GM06990 (cell line): ENCODE measurements at regions not wholly inside any gene's neighbourhood (a gene's known extent, or its start where the extent isn't known, plus 50 kb on each side); places are given as distances from the start of the nearest gene placed in this dataset.

Experiments used
- DNase-seq: peaks from one replicate; pipeline ENCODE4 v3.0.0-alpha.2; 2011; ENCODE audit not compliant: insufficient read length; ENCODE audit errors: extremely low read depth
- H3K27me3 ChIP-seq: replicated peaks from 2 replicates; pipeline ENCODE4 v1.6.0; 2011; ENCODE audit warnings: low read length; ENCODE audit not compliant: control insufficient read depth, insufficient read depth
- H3K36me3 ChIP-seq: 2 replicates; pipeline ENCODE4 v1.5.1; 2011; ENCODE audit warnings: low read length; ENCODE audit not compliant: control insufficient read depth, insufficient read depth
- H3K4me3 ChIP-seq: replicated peaks from 2 replicates; pipeline ENCODE4 v1.5.1; 2011; ENCODE audit warnings: low read depth, mild to moderate bottlenecking, control low read depth, low read length
- TF ChIP-seq, protein P1 (sequence below): IDR thresholded peaks from 2 replicates; pipeline ENCODE4 v1.5.1; 2011; ENCODE audit warnings: low read length, control low read depth, mild to moderate bottlenecking, inconsistent platforms; ENCODE audit not compliant: insufficient read depth, poor library complexity, severe bottlenecking

DNA sequence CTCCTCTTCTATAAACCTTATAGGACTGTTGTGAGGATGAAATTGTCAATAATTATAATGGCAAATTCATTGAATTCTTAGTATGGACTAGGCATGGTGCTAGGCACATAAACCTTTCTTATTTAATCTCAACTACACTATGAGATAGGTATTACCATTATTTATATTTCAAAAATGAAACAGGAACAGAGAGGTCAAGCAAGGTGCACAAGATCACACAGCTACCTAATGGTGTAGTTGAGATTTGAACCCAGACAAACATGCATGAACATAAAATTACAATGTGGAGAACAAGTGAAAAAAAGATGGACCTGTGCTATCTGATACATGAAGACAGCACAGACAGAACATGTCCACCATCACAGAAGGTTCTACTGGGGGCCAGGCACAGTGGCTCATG lies 156.7 kb downstream of the AXIN2 start:
- TF ChIP-seq, protein P1, sequence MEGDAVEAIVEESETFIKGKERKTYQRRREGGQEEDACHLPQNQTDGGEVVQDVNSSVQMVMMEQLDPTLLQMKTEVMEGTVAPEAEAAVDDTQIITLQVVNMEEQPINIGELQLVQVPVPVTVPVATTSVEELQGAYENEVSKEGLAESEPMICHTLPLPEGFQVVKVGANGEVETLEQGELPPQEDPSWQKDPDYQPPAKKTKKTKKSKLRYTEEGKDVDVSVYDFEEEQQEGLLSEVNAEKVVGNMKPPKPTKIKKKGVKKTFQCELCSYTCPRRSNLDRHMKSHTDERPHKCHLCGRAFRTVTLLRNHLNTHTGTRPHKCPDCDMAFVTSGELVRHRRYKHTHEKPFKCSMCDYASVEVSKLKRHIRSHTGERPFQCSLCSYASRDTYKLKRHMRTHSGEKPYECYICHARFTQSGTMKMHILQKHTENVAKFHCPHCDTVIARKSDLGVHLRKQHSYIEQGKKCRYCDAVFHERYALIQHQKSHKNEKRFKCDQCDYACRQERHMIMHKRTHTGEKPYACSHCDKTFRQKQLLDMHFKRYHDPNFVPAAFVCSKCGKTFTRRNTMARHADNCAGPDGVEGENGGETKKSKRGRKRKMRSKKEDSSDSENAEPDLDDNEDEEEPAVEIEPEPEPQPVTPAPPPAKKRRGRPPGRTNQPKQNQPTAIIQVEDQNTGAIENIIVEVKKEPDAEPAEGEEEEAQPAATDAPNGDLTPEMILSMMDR, result no peak
- no peaks in the 10 kb centered on the region for H3K36me3 ChIP-seq
- DNase-seq, result no peak
- H3K27me3 ChIP-seq, result no peaks in the 10 kb centered on the region; the same call in 1 of the 2 replicates
- H3K4me3 ChIP-seq, result no peak overlapping the region

DNA sequence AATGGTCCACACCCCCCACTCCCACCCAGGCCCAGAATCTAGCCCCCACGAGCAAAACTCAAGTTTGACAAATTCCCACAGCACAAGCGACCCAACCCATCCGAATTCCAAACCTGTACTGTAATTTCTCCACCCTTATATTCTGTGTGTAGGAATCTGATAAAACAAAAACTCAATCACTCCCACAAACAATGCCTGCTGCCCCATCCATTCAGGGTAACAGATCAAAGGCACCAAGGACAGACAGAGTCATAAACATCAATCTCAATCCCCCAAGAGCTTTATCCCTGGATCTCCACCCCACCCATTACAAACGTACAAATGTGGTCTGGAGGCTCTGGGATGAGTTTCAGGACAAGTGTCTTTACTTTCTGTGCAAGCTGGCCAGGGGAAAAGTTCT lies 157.8 kb downstream of the AXIN2 start:
- no peak for DNase-seq
- H3K4me3 ChIP-seq, result no peak overlapping the region
- H3K27me3 ChIP-seq, result no peaks in the 10 kb centered on the region; the same call in 1 of the 2 replicates
- TF ChIP-seq, protein P1, result no peak
- H3K36me3 ChIP-seq, result no peaks in the 10 kb centered on the region

DNA sequence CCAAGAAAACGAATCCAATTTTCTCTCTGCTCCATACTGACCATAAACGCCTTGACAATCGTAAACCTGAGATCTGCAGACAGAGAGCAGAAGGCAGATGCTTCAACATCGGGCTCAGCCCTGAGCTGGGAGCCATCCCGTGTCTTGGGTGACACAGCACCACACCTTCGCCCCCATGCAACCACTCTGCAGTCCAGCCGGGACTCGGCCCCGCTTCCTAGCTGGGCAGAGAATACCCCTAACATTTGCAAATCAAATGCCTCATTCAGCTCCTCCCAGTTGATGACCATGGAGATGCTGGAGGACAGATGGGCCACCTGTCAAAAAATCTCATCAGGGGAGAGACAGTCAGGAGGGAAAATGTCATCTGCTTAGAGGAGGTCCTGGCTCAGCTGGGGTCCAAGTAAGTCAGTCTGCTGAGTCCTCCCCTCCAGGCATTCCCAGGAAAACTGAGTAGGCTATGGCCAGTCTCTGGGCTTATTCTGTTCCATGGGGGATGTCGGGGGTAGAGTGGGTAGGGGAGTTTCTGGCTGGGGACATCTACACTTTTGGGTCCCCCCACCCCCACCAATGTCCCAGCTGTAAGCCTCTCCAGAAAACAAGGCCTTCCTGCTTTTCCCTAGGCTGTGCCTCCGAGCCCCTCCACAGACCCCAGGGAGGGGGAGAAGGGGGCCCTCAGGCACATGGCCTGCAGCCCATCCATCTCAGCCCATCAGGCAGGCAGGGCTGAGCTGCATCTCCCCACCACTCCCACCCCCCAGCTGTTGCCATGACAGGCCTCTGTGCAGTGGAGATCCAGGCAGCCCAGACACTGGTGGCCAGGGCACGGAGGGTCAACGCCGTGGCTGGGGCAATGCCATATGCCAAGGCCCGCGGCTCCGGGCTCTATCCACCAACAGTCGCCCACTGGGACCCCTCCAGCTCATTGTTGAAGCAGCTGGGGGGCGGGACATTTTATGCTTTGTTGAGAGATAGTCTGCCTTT lies 158.6 kb downstream of the AXIN2 start:
- no peak for DNase-seq
- H3K36me3 ChIP-seq, result no peaks in the 10 kb centered on the region
- H3K27me3 ChIP-seq, result no peaks in the 10 kb centered on the region
- no peak overlapping the region for H3K4me3 ChIP-seq
- TF ChIP-seq, protein P1, result no peak

DNA sequence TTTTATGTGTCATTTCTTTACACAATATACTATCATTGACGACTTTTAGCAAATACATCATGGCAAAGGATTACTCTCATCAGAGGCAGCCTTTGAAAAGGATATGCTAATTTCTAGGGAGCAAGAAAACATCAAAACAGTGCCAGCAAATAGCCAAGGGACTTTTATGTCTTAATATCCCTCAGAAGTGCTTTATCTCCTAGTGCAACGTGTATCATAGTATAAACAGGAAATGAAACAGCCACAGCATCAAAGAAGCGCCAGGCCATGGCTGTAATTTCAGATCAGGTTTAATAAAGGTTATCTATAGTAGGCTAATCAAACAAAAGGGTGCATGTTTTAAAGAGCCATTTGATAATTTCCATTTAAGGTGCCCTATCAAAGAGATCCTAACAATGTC lies 159.9 kb downstream of the AXIN2 start:
- Histone ChIP-seq H3K27me3 (no peaks in the 10 kb centered on the region), H3K36me3 (no peaks in the 10 kb centered on the region), H3K4me3 (no peak overlapping the region)
- DNase-seq, result no peak
- TF ChIP-seq, protein P1, result no peak

DNA sequence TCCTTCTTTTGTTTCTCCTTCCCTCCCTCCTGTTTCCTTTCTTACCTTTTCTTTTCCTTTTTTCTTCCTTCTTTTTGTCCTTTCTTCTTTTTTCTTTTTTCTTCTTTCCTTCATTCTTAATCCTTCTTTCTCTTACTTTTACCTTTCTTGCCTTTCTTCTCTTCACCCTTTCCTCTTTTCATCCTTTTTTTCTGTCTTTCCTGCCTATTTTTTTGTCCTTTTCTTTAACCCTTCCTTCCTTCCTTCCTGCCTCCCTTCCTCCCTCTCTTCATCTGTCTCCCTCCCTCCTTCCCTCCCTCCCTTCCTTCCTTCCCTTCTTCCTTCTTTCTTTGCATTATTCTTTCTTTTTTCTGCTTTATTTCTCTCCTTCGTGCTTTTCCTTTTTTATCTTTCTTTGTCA lies 160.7 kb downstream of the AXIN2 start:
- no peaks in the 10 kb centered on the region for H3K36me3 ChIP-seq
- no peaks in the 10 kb centered on the region for H3K27me3 ChIP-seq
- TF ChIP-seq, protein P1, result no peak
- no peak overlapping the region for H3K4me3 ChIP-seq
- DNase-seq, result no peak
